PC-9 (cell line): ENCODE measurements at regions not wholly inside any gene's neighbourhood (a gene's known extent, or its start where the extent isn't known, plus 50 kb on each side); places are given as distances from the start of the nearest gene placed in this dataset.

Experiments
- EZH2 ChIP-seq: fragments of 200-600 bp; sonication (generic); IDR thresholded peaks from 2 replicates; pipeline ENCODE4 v1.8.0; 2017; ENCODE audit warnings: antibody characterized with exemption, low read depth
- TF ChIP-seq, protein P1 (sequence below): fragments of 200-600 bp; sonication (generic); conservative IDR thresholded peaks from 2 replicates; pipeline ENCODE4 v1.6.1; 2017; ENCODE audit warnings: mixed run types, antibody characterized with exemption, mild to moderate bottlenecking, moderate library complexity

DNA sequence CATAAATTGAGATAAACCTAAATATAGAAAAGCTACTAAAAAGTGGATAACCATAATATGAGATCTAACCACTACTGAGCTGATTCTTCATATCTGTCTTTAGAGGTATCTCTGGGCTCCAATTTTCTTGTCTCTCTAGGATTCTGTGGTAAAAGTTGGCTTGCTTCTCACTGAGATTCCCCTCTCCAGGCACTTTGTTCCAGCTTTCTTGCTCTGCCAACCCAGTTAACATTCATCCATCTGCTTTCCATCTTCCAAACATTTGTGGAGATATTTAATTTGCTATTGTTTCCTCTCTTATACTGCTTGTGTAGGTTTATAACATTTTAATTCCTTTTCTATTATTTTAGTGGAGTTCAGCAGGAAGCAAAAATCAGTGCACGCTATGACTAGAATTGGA is 97.6 kb upstream of the LMCD1 start:
- TF ChIP-seq, protein P1, sequence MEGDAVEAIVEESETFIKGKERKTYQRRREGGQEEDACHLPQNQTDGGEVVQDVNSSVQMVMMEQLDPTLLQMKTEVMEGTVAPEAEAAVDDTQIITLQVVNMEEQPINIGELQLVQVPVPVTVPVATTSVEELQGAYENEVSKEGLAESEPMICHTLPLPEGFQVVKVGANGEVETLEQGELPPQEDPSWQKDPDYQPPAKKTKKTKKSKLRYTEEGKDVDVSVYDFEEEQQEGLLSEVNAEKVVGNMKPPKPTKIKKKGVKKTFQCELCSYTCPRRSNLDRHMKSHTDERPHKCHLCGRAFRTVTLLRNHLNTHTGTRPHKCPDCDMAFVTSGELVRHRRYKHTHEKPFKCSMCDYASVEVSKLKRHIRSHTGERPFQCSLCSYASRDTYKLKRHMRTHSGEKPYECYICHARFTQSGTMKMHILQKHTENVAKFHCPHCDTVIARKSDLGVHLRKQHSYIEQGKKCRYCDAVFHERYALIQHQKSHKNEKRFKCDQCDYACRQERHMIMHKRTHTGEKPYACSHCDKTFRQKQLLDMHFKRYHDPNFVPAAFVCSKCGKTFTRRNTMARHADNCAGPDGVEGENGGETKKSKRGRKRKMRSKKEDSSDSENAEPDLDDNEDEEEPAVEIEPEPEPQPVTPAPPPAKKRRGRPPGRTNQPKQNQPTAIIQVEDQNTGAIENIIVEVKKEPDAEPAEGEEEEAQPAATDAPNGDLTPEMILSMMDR, result no peak
- TF ChIP-seq EZH2, result no peak
